Astrocyte (in vitro differentiated cells and primary cell): ENCODE measurements at regions not wholly inside any gene's neighbourhood (a gene's known extent, or its start where the extent isn't known, plus 50 kb on each side); places are given as distances from the start of the nearest gene placed in this dataset.

Source experiments
- DNase-seq: peaks from one replicate; pipeline ENCODE4 v3.0.0-alpha.2; 2010; ENCODE audit warnings: low read depth
- FAIRE-seq: peaks from 2 replicates; lab custom pipeline; 2011; peaks lifted over from hg19 to GRCh38; lab: Jason Lieb, UNC
- H2AFZ ChIP-seq: 2 replicates; pipeline ENCODE4 v1.6.0; 2012; ENCODE audit warnings: low read depth, low read length, inconsistent platforms
- H3K27ac ChIP-seq: 2 replicates; pipeline ENCODE4 v1.5.1; 2011; ENCODE audit warnings: low read depth, low read length, inconsistent platforms
- H3K27me3 ChIP-seq: 2 replicates; pipeline ENCODE4 v1.6.0; 2011; ENCODE audit warnings: low read length, inconsistent platforms; ENCODE audit not compliant: insufficient read depth
- H3K36me3 ChIP-seq: 2 replicates; pipeline ENCODE4 v1.5.1; 2011; ENCODE audit warnings: low read length, inconsistent platforms; ENCODE audit not compliant: insufficient read depth
- H3K4me1 ChIP-seq: 2 replicates; pipeline ENCODE4 v1.5.1; 2011; ENCODE audit warnings: low read length, inconsistent platforms; ENCODE audit not compliant: insufficient read depth
- H3K4me2 ChIP-seq: 2 replicates; pipeline ENCODE4 v1.6.0; 2012; ENCODE audit warnings: low read length, inconsistent platforms
- H3K4me3 ChIP-seq: 2 replicates; pipeline ENCODE4 v1.5.1; 2011; ENCODE audit warnings: low read depth, mild to moderate bottlenecking, low read length, inconsistent platforms; ENCODE audit not compliant: insufficient read depth
- H3K79me2 ChIP-seq: 2 replicates; pipeline ENCODE4 v1.6.0; 2012; ENCODE audit warnings: mild to moderate bottlenecking, low read length, inconsistent platforms; ENCODE audit not compliant: insufficient read depth
- H3K9ac ChIP-seq: 2 replicates; pipeline ENCODE4 v1.6.0; 2012; ENCODE audit warnings: mild to moderate bottlenecking, low read length, inconsistent platforms
- H3K9me3 ChIP-seq: 2 replicates; pipeline ENCODE4 v1.5.1; 2012; ENCODE audit warnings: low read depth, mild to moderate bottlenecking, low read length, inconsistent platforms; ENCODE audit not compliant: insufficient read depth
- H4K20me1 ChIP-seq: 2 replicates; pipeline ENCODE4 v1.6.0; 2012; ENCODE audit warnings: low read length, inconsistent platforms; ENCODE audit not compliant: insufficient read depth
- H3K27ac Mint-ChIP-seq: one replicate; pipeline ENCODE4 v1.8.0; 2021; ENCODE audit warnings: mild to moderate bottlenecking, mixed read lengths; ENCODE audit not compliant: unreplicated experiment
- H3K27me3 Mint-ChIP-seq: one replicate; pipeline ENCODE4 v1.8.0; 2021; ENCODE audit warnings: low read depth, mixed read lengths; ENCODE audit not compliant: unreplicated experiment
- H3K36me3 Mint-ChIP-seq: one replicate; pipeline ENCODE4 v1.8.0; 2021; ENCODE audit warnings: low read depth, mixed read lengths; ENCODE audit not compliant: unreplicated experiment
- H3K4me1 Mint-ChIP-seq: one replicate; pipeline ENCODE4 v1.8.0; 2021; ENCODE audit warnings: low read depth, mixed read lengths; ENCODE audit not compliant: unreplicated experiment
- H3K4me3 Mint-ChIP-seq: one replicate; pipeline ENCODE4 v1.8.0; 2021; ENCODE audit warnings: mild to moderate bottlenecking, moderate library complexity, mixed read lengths; ENCODE audit not compliant: unreplicated experiment
- H3K9me3 Mint-ChIP-seq: one replicate; pipeline ENCODE4 v1.8.0; 2021; ENCODE audit warnings: mild to moderate bottlenecking, mixed read lengths; ENCODE audit not compliant: unreplicated experiment
- EZH2 ChIP-seq: IDR thresholded peaks from 2 replicates; pipeline ENCODE4 v1.6.1; 2012; ENCODE audit warnings: mild to moderate bottlenecking, low read length, inconsistent platforms; ENCODE audit not compliant: insufficient read depth
- TF ChIP-seq, protein P1 (sequence below): IDR thresholded peaks from 2 replicates; pipeline ENCODE4 v1.5.1; 2011; ENCODE audit warnings: low read depth, mild to moderate bottlenecking, inconsistent platforms, low read length, moderate library complexity; ENCODE audit not compliant: insufficient read depth

DNA sequence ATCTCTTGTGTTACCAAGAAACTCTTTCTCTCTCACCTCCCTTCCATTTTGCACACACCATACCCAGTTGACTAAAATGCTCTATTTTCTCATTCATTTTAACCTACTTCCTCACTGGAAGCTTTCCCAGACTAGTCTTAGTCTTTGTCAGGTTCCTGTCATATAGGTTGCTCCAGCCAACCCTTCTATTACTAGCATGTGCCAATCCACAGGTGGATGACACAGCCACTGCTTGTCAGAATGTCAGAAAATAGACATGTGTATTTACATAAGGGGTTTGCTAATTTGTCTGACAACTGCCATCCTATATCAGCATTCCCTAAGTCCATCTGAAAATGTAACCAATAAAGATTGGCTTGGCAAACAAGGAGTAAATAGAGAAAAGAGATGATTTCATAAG is 239.2 kb upstream of the SMIM31 start:
- Histone ChIP-seq H2AFZ (no peak overlapping the region), H3K9me3 (peaks cover 2% of the 10 kb centered on the region), H3K4me1 (no peaks in the 10 kb centered on the region), H3K9ac (no peak overlapping the region), H3K27me3 (no peaks in the 10 kb centered on the region), H3K4me3 (no peak overlapping the region), H3K79me2 (no peaks in the 10 kb centered on the region), H4K20me1 (no peaks in the 10 kb centered on the region), H3K36me3 (no peaks in the 10 kb centered on the region), H3K4me2 (no peak overlapping the region), H3K27ac (no peak overlapping the region)
- DNase-seq (no peak), FAIRE-seq (no peak)
- Mint-ChIP-seq H3K27ac (no peak overlapping the region), H3K36me3 (no peaks in the 10 kb centered on the region), H3K4me1 (no peaks in the 10 kb centered on the region), H3K27me3 (no peaks in the 10 kb centered on the region), H3K9me3 (peaks cover 4% of the 10 kb centered on the region), H3K4me3 (no peak overlapping the region)
- TF ChIP-seq, protein P1, sequence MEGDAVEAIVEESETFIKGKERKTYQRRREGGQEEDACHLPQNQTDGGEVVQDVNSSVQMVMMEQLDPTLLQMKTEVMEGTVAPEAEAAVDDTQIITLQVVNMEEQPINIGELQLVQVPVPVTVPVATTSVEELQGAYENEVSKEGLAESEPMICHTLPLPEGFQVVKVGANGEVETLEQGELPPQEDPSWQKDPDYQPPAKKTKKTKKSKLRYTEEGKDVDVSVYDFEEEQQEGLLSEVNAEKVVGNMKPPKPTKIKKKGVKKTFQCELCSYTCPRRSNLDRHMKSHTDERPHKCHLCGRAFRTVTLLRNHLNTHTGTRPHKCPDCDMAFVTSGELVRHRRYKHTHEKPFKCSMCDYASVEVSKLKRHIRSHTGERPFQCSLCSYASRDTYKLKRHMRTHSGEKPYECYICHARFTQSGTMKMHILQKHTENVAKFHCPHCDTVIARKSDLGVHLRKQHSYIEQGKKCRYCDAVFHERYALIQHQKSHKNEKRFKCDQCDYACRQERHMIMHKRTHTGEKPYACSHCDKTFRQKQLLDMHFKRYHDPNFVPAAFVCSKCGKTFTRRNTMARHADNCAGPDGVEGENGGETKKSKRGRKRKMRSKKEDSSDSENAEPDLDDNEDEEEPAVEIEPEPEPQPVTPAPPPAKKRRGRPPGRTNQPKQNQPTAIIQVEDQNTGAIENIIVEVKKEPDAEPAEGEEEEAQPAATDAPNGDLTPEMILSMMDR, result no peak
- no peak for TF ChIP-seq EZH2

DNA sequence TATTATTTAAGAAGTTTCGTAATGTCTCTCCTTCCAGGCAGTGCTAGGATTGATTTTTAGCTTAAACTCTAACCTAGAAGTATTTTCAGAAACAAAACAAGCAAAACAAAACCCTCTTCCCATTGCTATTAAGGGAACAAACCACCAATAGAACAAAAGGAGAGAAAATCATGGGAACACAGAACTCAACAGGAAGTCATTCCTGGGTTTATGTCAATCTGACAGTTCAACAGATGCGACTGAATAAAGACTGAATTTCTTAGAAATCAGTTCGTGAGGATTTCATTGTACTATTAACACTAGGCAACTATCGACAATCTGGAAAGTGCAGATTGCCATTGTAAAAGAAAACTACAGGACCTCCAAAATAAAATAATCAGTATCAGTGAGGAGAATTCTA is 229.1 kb upstream of the SMIM31 start:
- H2AFZ ChIP-seq, result no peak overlapping the region
- FAIRE-seq, result no peak
- no peaks in the 10 kb centered on the region for H3K4me1 Mint-ChIP-seq

DNA sequence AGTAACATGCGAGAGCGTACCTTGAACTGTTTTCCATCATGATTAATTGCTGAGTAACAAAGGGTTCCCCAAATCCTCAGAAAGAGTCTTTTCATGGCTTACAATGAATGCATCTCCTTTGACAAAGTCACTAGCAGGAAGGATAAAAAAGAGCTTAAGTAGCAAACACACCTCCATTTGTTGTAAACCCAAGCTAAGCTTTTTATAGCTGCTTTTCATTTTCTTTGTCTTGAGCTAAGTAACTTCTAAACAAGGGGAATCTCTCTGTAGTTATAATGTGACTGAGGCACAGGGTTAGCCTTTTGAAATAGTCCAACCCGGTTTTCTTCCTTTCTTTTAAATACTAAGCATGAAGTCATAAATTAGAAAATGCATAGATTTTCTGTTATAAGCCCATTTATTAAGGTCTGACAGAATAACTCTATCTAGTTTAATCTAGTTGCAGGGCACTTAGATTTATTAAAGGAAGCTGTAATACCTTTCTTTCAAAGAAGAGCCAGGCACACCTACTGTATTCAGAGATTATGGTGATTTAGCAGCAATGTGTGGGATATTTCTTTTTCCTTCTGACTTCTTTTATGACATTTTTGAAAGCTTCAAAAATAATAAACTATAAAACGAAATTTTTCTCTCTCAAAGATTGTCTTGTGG is 226.9 kb upstream of the SMIM31 start:
- Histone ChIP-seq H3K4me3 (no peak overlapping the region), H2AFZ (no peak overlapping the region), H3K27me3 (no peaks in the 10 kb centered on the region), H3K36me3 (no peaks in the 10 kb centered on the region), H3K9ac (no peak overlapping the region), H3K9me3 (no peaks in the 10 kb centered on the region), H3K27ac (no peak overlapping the region), H3K4me2 (no peak overlapping the region), H3K4me1 (no peaks in the 10 kb centered on the region), H3K79me2 (no peaks in the 10 kb centered on the region), H4K20me1 (no peaks in the 10 kb centered on the region)
- H3K36me3 Mint-ChIP-seq, result no peaks in the 10 kb centered on the region
- H3K27me3 Mint-ChIP-seq, result no peaks in the 10 kb centered on the region
- no peaks in the 10 kb centered on the region for H3K9me3 Mint-ChIP-seq
- H3K27ac Mint-ChIP-seq, result no peak overlapping the region
- no peak for TF ChIP-seq EZH2
- TF ChIP-seq, protein P1, result no peak
- H3K4me3 Mint-ChIP-seq, result no peak overlapping the region
- DNase-seq (no peak), FAIRE-seq (no peak)
- no peaks in the 10 kb centered on the region for H3K4me1 Mint-ChIP-seq

More for the DNA sequence above, 229.1 kb upstream of the SMIM31 start:
- Histone ChIP-seq H3K4me2 (no peak overlapping the region), H3K27me3 (no peaks in the 10 kb centered on the region), H3K4me1 (no peaks in the 10 kb centered on the region), H3K36me3 (no peaks in the 10 kb centered on the region), H3K79me2 (no peaks in the 10 kb centered on the region), H3K27ac (no peak overlapping the region), H3K9me3 (no peaks in the 10 kb centered on the region), H3K4me3 (no peak overlapping the region), H4K20me1 (no peaks in the 10 kb centered on the region), H3K9ac (no peak overlapping the region)
- Mint-ChIP-seq H3K9me3 (no peaks in the 10 kb centered on the region), H3K4me3 (no peak overlapping the region), H3K27ac (no peak overlapping the region), H3K27me3 (no peaks in the 10 kb centered on the region), H3K36me3 (no peaks in the 10 kb centered on the region)
- no peak for DNase-seq
- TF ChIP-seq, protein P1, result no peak
- TF ChIP-seq EZH2, result no peak
